Amniotic epithelial cell (primary cell): ENCODE measurements at regions not wholly inside any gene's neighbourhood (a gene's known extent, or its start where the extent isn't known, plus 50 kb on each side); places are given as distances from the start of the nearest gene placed in this dataset.
A peak's percentile ranks its signal among the peaks of the same experiment; 100 is the strongest.
"Not testable (repeated sequence)": the region's sequence is repeated elsewhere in the genome, so short reads cannot be mapped to it uniquely, and the experiment has no call there.

Source experiments
- DNase-seq: peaks from one replicate; pipeline ENCODE4 v3.0.0-alpha.2; 2010; ENCODE audit warnings: low read depth

GRCh38 chr12:124706363-124706762 lies 139.0 kb upstream of the NCOR2 start:
- no peak for DNase-seq

- DNase-seq, result no peak
These were observed 138.2 kb upstream of the NCOR2 start for GRCh38 chr12:124705545-124706138.

GRCh38 chr12:124704619-124705018 lies 137.2 kb upstream of the NCOR2 start:
- DNase-seq, result no peak

GRCh38 chr12:124703856-124704255 lies 136.4 kb upstream of the NCOR2 start:
- no peak for DNase-seq

- no peak for DNase-seq
These were observed 135.3 kb upstream of the NCOR2 start for GRCh38 chr12:124702736-124703135.

GRCh38 chr12:124700810-124701592 lies 133.6 kb upstream of the NCOR2 start:
- peak; percentile 72 for DNase-seq

GRCh38 chr12:124699909-124700308 lies 132.5 kb upstream of the NCOR2 start:
- no peak for DNase-seq

- no peak for DNase-seq
These were observed 131.5 kb upstream of the NCOR2 start for GRCh38 chr12:124698998-124699305.

GRCh38 chr12:124698211-124698997 lies 131.0 kb upstream of the NCOR2 start:
- DNase-seq, result peak; percentile 80

GRCh38 chr12:124697722-124698121 lies 130.3 kb upstream of the NCOR2 start:
- DNase-seq, result not testable (repeated sequence)

- DNase-seq, result no peak
These were observed 129.5 kb upstream of the NCOR2 start for GRCh38 chr12:124696693-124697476.

- peak; percentile 42 for DNase-seq
These were observed 128.4 kb upstream of the NCOR2 start for GRCh38 chr12:124695861-124696260.

GRCh38 chr12:124694846-124695497 lies 127.6 kb upstream of the NCOR2 start:
- no peak for DNase-seq

- no peak for DNase-seq
These were observed 126.8 kb upstream of the NCOR2 start for GRCh38 chr12:124694250-124694649.

GRCh38 chr12:124693111-124693723 lies 125.8 kb upstream of the NCOR2 start:
- no peak for DNase-seq

GRCh38 chr12:124692443-124692842 lies 125.0 kb upstream of the NCOR2 start:
- DNase-seq, result no peak

GRCh38 chr12:124691429-124691828 lies 124.0 kb upstream of the NCOR2 start:
- DNase-seq, result no peak

GRCh38 chr12:124689631-124690030 lies 122.2 kb upstream of the NCOR2 start:
- no peak for DNase-seq

GRCh38 chr12:124688356-124688992 lies 121.1 kb upstream of the NCOR2 start:
- DNase-seq, result no peak

GRCh38 chr12:124687917-124688316 lies 120.5 kb upstream of the NCOR2 start:
- no peak for DNase-seq
